Spleen (tissue), 7 donors: ENCODE measurements at regions not wholly inside any gene's neighbourhood (a gene's known extent, or its start where the extent isn't known, plus 50 kb on each side); places are given as distances from the start of the nearest gene placed in this dataset.

ENCODE experiments used
- CTCF ChIP-seq, 11 experiments: fragments of 200-600 bp in 7 of 11; fragments of 450-650 bp in 4 of 11; sonication (generic) in 4 of 11; IDR thresholded peaks in 8 of 11; conservative IDR thresholded peaks in 3 of 11; 1 replicate in 7 of 11; 2 replicates in 4 of 11; pipeline versions ENCODE4 v1.4.0 to v1.8.0; 2016 to 2021; ENCODE audit warnings: antibody characterized with exemption in 11 of 11, inconsistent platforms in 4 of 11, mild to moderate bottlenecking in 1 of 11
- POLR2AphosphoS5 ChIP-seq, 3 donors: sonication (generic); formaldehyde crosslinking; IDR thresholded peaks; one replicate each; pipeline ENCODE4 v1.5.1; 2017; ENCODE audit warnings: antibody characterized with exemption in 3 of 3
- donor health status: DM: no; HTN: no; CAD: no; lungs with moderate emphysema.
- donor health status: DM: no; HTN: no; CAD: no.
- donor health status: DM: no; HTN: no; CAD: no.

- TF ChIP-seq CTCF (IDR thresholded peaks at IDR 0.05 in 8 of 11, conservative IDR thresholded peaks at IDR 0.05 in 3 of 11) = no peak
- TF ChIP-seq POLR2AphosphoS5 (IDR thresholded peaks at IDR 0.05) = no peak
These were observed 358.0 kb downstream of the TAF11L14 start for GRCh38 chr5:17992291-17992690.
